CD4-positive, alpha-beta T cell (primary cell): ENCODE measurements at regions not wholly inside any gene's neighbourhood (a gene's known extent, or its start where the extent isn't known, plus 50 kb on each side); places are given as distances from the start of the nearest gene placed in this dataset.

ENCODE experiments used
- ATAC-seq: fragments of 200-7000 bp; cut with Tn5 transposase; one replicate; pipeline ENCODE4 v1.10.0; 2022; ENCODE audit warnings: mild to moderate bottlenecking; ENCODE audit not compliant: poor library complexity
- CTCF ChIA-PET: fragments of 350-600 bp; sonication (Branson Sonifier 250); formaldehyde crosslinking; loops from one replicate; lab custom pipeline; 2021; ENCODE audit warnings: antibody characterized with exemption, inconsistent platforms; lab: Charles Lee
- POLR2A ChIA-PET: fragments of 350-600 bp; sonication (Branson Sonifier 250); formaldehyde crosslinking; loops from one replicate; lab custom pipeline; 2021; ENCODE audit warnings: antibody characterized with exemption, inconsistent platforms; lab: Charles Lee
- DNase-seq, 14 experiments: peaks; one replicate each; pipeline ENCODE4 v3.0.0-alpha.2; 2013 to 2020; ENCODE audit warnings: mixed read lengths in 2 of 14
- H3K27ac ChIP-seq, 2 donors: one replicate each; pipeline versions ENCODE4 v1.5.1 to v1.7.0; 2013; ENCODE audit warnings: low read length in 2 of 2, low read depth in 1 of 2, mild to moderate bottlenecking in 1 of 2
- H3K27me3 ChIP-seq, 2 experiments: 1 replicate in 1 of 2; 2 replicates in 1 of 2; pipeline versions ENCODE4 v1.6.1 to v1.7.0; 2013; ENCODE audit warnings: low read length in 2 of 2, control low read depth in 1 of 2, mild to moderate bottlenecking in 1 of 2, moderate library complexity in 1 of 2; ENCODE audit not compliant: insufficient read depth in 2 of 2, control insufficient read depth in 1 of 2
- H3K36me3 ChIP-seq: one replicate; pipeline ENCODE4 v1.6.1; 2013; ENCODE audit warnings: low read length, control low read depth; ENCODE audit not compliant: insufficient read depth
- H3K4me1 ChIP-seq: one replicate; pipeline ENCODE4 v1.6.1; 2013; ENCODE audit warnings: low read length, control low read depth; ENCODE audit not compliant: insufficient read depth
- H3K4me3 ChIP-seq: one replicate; pipeline ENCODE4 v1.5.1; 2013; ENCODE audit warnings: mild to moderate bottlenecking, low read length, moderate library complexity
- H3K9me3 ChIP-seq, 2 experiments: 1 replicate in 1 of 2; 2 replicates in 1 of 2; pipeline versions ENCODE4 v1.6.1 to v1.7.0; 2013; ENCODE audit warnings: low read length in 2 of 2, mild to moderate bottlenecking in 2 of 2, control low read depth in 1 of 2, moderate library complexity in 1 of 2; ENCODE audit not compliant: control insufficient read depth in 1 of 2, insufficient read depth in 1 of 2
- H3K27ac Mint-ChIP-seq: one replicate; pipeline ENCODE4 v1.8.0; 2020; ENCODE audit warnings: mixed read lengths
- H3K27me3 Mint-ChIP-seq: one replicate; pipeline ENCODE4 v1.8.0; 2021; ENCODE audit warnings: mixed read lengths
- H3K36me3 Mint-ChIP-seq: one replicate; pipeline ENCODE4 v1.8.0; 2021; ENCODE audit warnings: low read depth, mixed read lengths
- H3K4me1 Mint-ChIP-seq: one replicate; pipeline ENCODE4 v1.8.0; 2021; ENCODE audit warnings: low read depth, mixed read lengths
- H3K4me3 Mint-ChIP-seq: one replicate; pipeline ENCODE4 v1.8.0; 2020; ENCODE audit warnings: mild to moderate bottlenecking, mixed read lengths
- H3K9me3 Mint-ChIP-seq: one replicate; pipeline ENCODE4 v1.8.0; 2020; ENCODE audit warnings: mixed read lengths
- intact Hi-C, 2 experiments: fragments of 100-400 bp; cut with DNase I in 1 of 2; cut with micrococcal nuclease in 1 of 2; formaldehyde crosslinking; loops; one replicate each; pipeline versions ENCODE4 v1.15.1 to v1.9.0; 2023 to 2025; cut with DNase I, micrococcal nuclease
- TF ChIP-seq, protein P1 (sequence below): fragments of 200-600 bp; IDR thresholded peaks from one replicate; pipeline ENCODE4 v1.8.0; 2022; ENCODE audit warnings: antibody characterized with exemption, mild to moderate bottlenecking

DNA sequence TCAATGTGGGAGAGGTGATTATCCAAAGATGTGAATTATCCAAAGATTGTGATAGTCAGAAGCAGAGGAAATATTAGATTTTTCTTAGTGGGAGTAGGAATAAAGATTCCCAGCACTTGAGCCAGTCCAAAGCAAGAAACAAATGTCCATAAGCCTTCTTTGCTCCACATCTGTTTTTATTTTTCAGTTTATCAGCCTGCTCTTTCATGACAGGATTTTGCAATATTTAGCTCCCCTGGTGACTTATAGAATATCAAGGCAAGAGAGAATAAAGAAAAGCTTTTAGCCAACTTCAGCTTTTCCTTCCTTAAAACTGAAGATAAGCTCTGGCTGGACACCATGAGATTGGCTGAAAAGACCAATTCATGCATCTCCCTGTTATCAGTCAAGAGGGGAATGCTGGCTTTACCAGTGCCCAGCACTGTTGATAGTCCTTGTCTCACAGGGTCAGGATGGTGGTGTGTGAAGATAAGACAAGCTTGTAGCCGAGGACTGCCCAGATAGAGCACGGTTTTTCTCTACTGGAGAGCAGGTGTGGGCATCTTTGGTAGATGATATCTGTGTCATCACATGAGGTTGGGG lies 706.5 kb downstream of the KCNJ2 start:
- Mint-ChIP-seq H3K27ac (no peak overlapping the region), H3K27me3 (no peaks in the 10 kb centered on the region), H3K4me1 (no peaks in the 10 kb centered on the region), H3K9me3 (no peaks in the 10 kb centered on the region), H3K4me3 (no peak overlapping the region), H3K36me3 (no peaks in the 10 kb centered on the region)
- H3K27me3 ChIP-seq: no peaks in the 10 kb centered on the region
- no peak overlapping the region for H3K27ac ChIP-seq
- ATAC-seq (no peak), DNase-seq (no peak)
- intact Hi-C loops: loop anchor here in 1 of 2 experiments (10.0 kb wide), 1 partner anchor 61 kb away; no protein-coding TSS in a partner anchor
- ChIA-PET CTCF (no interaction called here), POLR2A (no interaction called here)
- H3K36me3 ChIP-seq: no peaks in the 10 kb centered on the region
- H3K9me3 ChIP-seq: no peaks in the 10 kb centered on the region
- H3K4me1 ChIP-seq: no peaks in the 10 kb centered on the region
- TF ChIP-seq, protein P1, sequence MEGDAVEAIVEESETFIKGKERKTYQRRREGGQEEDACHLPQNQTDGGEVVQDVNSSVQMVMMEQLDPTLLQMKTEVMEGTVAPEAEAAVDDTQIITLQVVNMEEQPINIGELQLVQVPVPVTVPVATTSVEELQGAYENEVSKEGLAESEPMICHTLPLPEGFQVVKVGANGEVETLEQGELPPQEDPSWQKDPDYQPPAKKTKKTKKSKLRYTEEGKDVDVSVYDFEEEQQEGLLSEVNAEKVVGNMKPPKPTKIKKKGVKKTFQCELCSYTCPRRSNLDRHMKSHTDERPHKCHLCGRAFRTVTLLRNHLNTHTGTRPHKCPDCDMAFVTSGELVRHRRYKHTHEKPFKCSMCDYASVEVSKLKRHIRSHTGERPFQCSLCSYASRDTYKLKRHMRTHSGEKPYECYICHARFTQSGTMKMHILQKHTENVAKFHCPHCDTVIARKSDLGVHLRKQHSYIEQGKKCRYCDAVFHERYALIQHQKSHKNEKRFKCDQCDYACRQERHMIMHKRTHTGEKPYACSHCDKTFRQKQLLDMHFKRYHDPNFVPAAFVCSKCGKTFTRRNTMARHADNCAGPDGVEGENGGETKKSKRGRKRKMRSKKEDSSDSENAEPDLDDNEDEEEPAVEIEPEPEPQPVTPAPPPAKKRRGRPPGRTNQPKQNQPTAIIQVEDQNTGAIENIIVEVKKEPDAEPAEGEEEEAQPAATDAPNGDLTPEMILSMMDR: no peak
- no peak overlapping the region for H3K4me3 ChIP-seq

DNA sequence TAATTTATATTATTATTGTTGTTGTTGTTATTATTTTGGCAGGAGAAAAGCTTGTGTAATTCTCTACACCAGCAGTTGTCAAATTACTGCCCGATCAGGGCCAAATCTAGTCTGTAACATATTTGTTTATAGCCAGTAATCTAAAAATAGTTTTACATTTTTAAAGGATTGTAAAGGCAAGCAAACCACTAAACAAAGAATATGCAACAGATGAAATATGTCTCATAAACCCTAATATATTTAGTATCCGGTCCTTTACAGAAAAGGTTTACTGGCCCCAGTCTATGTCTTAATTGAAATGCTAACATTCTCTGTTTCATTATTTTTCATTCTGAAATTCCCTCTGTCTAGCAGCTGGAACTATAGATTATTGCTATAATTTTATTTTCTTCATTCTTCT lies 709.5 kb downstream of the KCNJ2 start:
- no peaks in the 10 kb centered on the region for H3K9me3 ChIP-seq
- Mint-ChIP-seq H3K4me3 (no peak overlapping the region), H3K27me3 (no peaks in the 10 kb centered on the region), H3K36me3 (no peaks in the 10 kb centered on the region), H3K27ac (no peak overlapping the region), H3K4me1 (no peaks in the 10 kb centered on the region), H3K9me3 (peaks cover 3% of the 10 kb centered on the region)
- no peaks in the 10 kb centered on the region for H3K4me1 ChIP-seq
- H3K36me3 ChIP-seq: no peaks in the 10 kb centered on the region
- ChIA-PET POLR2A (no interaction called here), CTCF (no interaction called here)
- H3K27ac ChIP-seq: no peak overlapping the region
- no peak overlapping the region for H3K4me3 ChIP-seq
- DNase-seq: no peak
- TF ChIP-seq, protein P1: no peak
- no peak for ATAC-seq
- no peaks in the 10 kb centered on the region for H3K27me3 ChIP-seq
- intact Hi-C loops: loop anchor here in 1 of 2 experiments (10.0 kb wide), 1 partner anchor 64 kb away; no protein-coding TSS in a partner anchor

DNA sequence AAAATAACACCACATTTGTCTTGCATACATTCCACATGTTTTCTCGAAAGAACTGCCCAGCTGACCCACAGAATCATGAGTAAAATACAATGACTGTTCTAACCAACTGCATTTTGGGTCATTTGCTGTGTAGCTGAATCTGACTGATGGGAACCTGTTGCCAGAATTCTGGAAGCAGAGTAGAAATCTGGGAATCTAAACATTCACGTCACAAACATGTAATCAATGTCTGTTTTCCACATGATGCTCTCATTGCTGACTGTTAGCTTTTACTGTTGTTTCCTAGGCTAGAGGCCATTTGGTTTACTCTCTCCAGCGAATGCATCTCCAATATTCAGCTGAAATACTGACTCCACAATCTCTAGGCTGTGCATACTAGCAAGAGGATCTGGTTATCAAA lies 710.1 kb downstream of the KCNJ2 start:
- POLR2A ChIA-PET: no interaction called here
- intact Hi-C loops: loop anchor here in 1 of 2 experiments (10.0 kb wide), 1 partner anchor 65 kb away; no protein-coding TSS in a partner anchor
- TF ChIP-seq, protein P1: no peak

More for the DNA sequence above, 710.1 kb downstream of the KCNJ2 start:
- DNase-seq (no peak), ATAC-seq (no peak)
- Mint-ChIP-seq H3K27me3 (no peaks in the 10 kb centered on the region), H3K4me3 (no peak overlapping the region), H3K4me1 (no peaks in the 10 kb centered on the region), H3K36me3 (no peaks in the 10 kb centered on the region), H3K9me3 (peaks cover 3% of the 10 kb centered on the region), H3K27ac (no peak overlapping the region)
- Histone ChIP-seq H3K4me1 (no peaks in the 10 kb centered on the region), H3K9me3 (no peaks in the 10 kb centered on the region), H3K27me3 (no peaks in the 10 kb centered on the region), H3K36me3 (no peaks in the 10 kb centered on the region), H3K4me3 (no peak overlapping the region), H3K27ac (no peak overlapping the region)
- CTCF ChIA-PET: no interaction called here
